ENCODE measurements at regions not wholly inside any gene's neighbourhood (a gene's known extent, or its start where the extent isn't known, plus 50 kb on each side); places are given as distances from the start of the nearest gene placed in this dataset.
"Not testable (repeated sequence)": the region's sequence is repeated elsewhere in the genome, so short reads cannot be mapped to it uniquely, and the experiment has no call there.

GRCh38 chr20:52305858-52306257, 114.3 kb upstream of the ZFP64 start:
- H3K9me3 ChIP-seq (ENCODE audit: low read depth, low read length): no peaks in the 10 kb centered on the region
- no peak overlapping the region for H3K4me2 ChIP-seq (ENCODE audit: insufficient read depth, low read length)
- H4K20me1 ChIP-seq (ENCODE audit: insufficient read depth, low read length): no peaks in the 10 kb centered on the region
- no peaks in the 10 kb centered on the region for H3K4me1 ChIP-seq (ENCODE audit: insufficient read depth, low read length)
- H3K27me3 ChIP-seq (ENCODE audit: insufficient read depth, low read length): no peaks in the 10 kb centered on the region
- H2AFZ ChIP-seq (ENCODE audit: low read length): no peak overlapping the region
- no peaks in the 10 kb centered on the region for H3K79me2 ChIP-seq (ENCODE audit: insufficient read depth, low read length)
- no peak overlapping the region for H3K4me3 ChIP-seq (ENCODE audit: insufficient read depth, low read length)
- no peak overlapping the region for H3K27ac ChIP-seq (ENCODE audit: low read depth, low read length)
- DNase-seq (ENCODE audit: insufficient read length, low spot score, missing footprints): no peak
- H3K36me3 ChIP-seq (ENCODE audit: insufficient read depth, low read length): no peaks in the 10 kb centered on the region
- TF ChIP-seq, protein P1, sequence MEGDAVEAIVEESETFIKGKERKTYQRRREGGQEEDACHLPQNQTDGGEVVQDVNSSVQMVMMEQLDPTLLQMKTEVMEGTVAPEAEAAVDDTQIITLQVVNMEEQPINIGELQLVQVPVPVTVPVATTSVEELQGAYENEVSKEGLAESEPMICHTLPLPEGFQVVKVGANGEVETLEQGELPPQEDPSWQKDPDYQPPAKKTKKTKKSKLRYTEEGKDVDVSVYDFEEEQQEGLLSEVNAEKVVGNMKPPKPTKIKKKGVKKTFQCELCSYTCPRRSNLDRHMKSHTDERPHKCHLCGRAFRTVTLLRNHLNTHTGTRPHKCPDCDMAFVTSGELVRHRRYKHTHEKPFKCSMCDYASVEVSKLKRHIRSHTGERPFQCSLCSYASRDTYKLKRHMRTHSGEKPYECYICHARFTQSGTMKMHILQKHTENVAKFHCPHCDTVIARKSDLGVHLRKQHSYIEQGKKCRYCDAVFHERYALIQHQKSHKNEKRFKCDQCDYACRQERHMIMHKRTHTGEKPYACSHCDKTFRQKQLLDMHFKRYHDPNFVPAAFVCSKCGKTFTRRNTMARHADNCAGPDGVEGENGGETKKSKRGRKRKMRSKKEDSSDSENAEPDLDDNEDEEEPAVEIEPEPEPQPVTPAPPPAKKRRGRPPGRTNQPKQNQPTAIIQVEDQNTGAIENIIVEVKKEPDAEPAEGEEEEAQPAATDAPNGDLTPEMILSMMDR (IDR thresholded peaks at IDR 0.05; ENCODE audit: extremely low read depth, low read depth, low read length): no peak

GRCh38 chr20:52305024-52305645, 113.6 kb upstream of the ZFP64 start:
- TF ChIP-seq, protein P1 (IDR thresholded peaks at IDR 0.05; ENCODE audit: extremely low read depth, low read depth, low read length): no peak
- no peak for DNase-seq (ENCODE audit: insufficient read length, low spot score, missing footprints)
- no peaks in the 10 kb centered on the region for H3K4me1 ChIP-seq (ENCODE audit: insufficient read depth, low read length)
- no peak overlapping the region for H3K4me2 ChIP-seq (ENCODE audit: insufficient read depth, low read length)
- H2AFZ ChIP-seq (ENCODE audit: low read length): no peak overlapping the region
- H3K27ac ChIP-seq (ENCODE audit: low read depth, low read length): no peak overlapping the region
- no peaks in the 10 kb centered on the region for H4K20me1 ChIP-seq (ENCODE audit: insufficient read depth, low read length)
- H3K79me2 ChIP-seq (ENCODE audit: insufficient read depth, low read length): no peaks in the 10 kb centered on the region
- H3K4me3 ChIP-seq (ENCODE audit: insufficient read depth, low read length): no peak overlapping the region
- no peaks in the 10 kb centered on the region for H3K27me3 ChIP-seq (ENCODE audit: insufficient read depth, low read length)
- H3K9me3 ChIP-seq (ENCODE audit: low read depth, low read length): no peaks in the 10 kb centered on the region
- H3K36me3 ChIP-seq (ENCODE audit: insufficient read depth, low read length): no peaks in the 10 kb centered on the region

GRCh38 chr20:52303281-52303950, 111.8 kb upstream of the ZFP64 start:
- Histone ChIP-seq H3K4me3 (ENCODE audit: insufficient read depth, low read length) (no peak overlapping the region), H2AFZ (ENCODE audit: low read length) (no peak overlapping the region), H4K20me1 (ENCODE audit: insufficient read depth, low read length) (no peaks in the 10 kb centered on the region), H3K36me3 (ENCODE audit: insufficient read depth, low read length) (no peaks in the 10 kb centered on the region), H3K79me2 (ENCODE audit: insufficient read depth, low read length) (no peaks in the 10 kb centered on the region), H3K27ac (ENCODE audit: low read depth, low read length) (no peak overlapping the region), H3K9me3 (ENCODE audit: low read depth, low read length) (no peaks in the 10 kb centered on the region), H3K27me3 (ENCODE audit: insufficient read depth, low read length) (no peaks in the 10 kb centered on the region), H3K4me2 (ENCODE audit: insufficient read depth, low read length) (no peak overlapping the region), H3K4me1 (ENCODE audit: insufficient read depth, low read length) (no peaks in the 10 kb centered on the region)
- no peak for DNase-seq (ENCODE audit: insufficient read length, low spot score, missing footprints)
- TF ChIP-seq, protein P1 (IDR thresholded peaks at IDR 0.05; ENCODE audit: extremely low read depth, low read depth, low read length): no peak

DNA sequence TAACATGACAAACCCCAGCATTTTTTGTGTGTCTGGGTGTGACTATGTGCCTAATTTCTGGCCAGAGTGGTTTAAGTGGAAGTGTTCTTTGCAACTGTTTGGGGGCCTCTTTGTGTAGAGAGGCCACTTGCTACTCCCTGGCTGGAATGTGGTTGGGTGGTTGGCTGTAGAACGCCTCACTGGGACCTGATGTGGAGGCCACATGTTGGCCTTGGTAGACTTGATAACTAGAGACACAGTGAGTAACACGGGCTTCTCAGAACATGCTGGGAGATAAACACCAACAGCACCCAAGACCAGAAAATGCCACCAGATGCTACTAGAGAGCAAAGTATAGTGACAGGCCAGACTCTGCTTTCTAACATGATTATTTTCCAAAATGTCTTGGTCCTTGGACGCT, 111.2 kb upstream of the ZFP64 start:
- H3K27me3 ChIP-seq (ENCODE audit: insufficient read depth, low read length): no peaks in the 10 kb centered on the region
- H3K4me3 ChIP-seq (ENCODE audit: insufficient read depth, low read length): no peak overlapping the region
- no peaks in the 10 kb centered on the region for H3K79me2 ChIP-seq (ENCODE audit: insufficient read depth, low read length)
- H3K36me3 ChIP-seq (ENCODE audit: insufficient read depth, low read length): no peaks in the 10 kb centered on the region
- no peaks in the 10 kb centered on the region for H3K9me3 ChIP-seq (ENCODE audit: low read depth, low read length)
- TF ChIP-seq, protein P1 (IDR thresholded peaks at IDR 0.05; ENCODE audit: extremely low read depth, low read depth, low read length): no peak
- no peak for DNase-seq (ENCODE audit: insufficient read length, low spot score, missing footprints)
- no peak overlapping the region for H2AFZ ChIP-seq (ENCODE audit: low read length)
- no peaks in the 10 kb centered on the region for H4K20me1 ChIP-seq (ENCODE audit: insufficient read depth, low read length)
- no peak overlapping the region for H3K4me2 ChIP-seq (ENCODE audit: insufficient read depth, low read length)
- H3K4me1 ChIP-seq (ENCODE audit: insufficient read depth, low read length): no peaks in the 10 kb centered on the region
- H3K27ac ChIP-seq (ENCODE audit: low read depth, low read length): no peak overlapping the region

DNA sequence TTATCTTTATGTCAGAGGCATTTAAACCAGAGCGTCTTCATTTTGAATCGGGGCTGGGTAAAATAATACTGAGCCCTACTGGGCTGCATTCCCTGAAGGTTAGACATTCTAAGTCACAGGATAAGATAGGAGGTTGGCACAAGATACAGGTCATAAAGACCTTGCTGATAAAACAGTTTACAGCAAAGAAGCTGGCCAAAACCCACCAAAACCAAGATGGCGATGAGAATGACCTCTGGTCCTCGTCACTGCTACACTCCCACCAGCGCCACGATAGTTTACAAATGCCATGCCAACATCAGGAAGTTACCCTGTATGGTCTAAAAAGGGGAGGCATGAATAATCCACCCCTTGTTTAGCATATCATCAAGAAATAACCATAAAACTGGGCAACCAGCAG, 110.5 kb upstream of the ZFP64 start:
- not testable (repeated sequence) for H3K36me3 ChIP-seq (ENCODE audit: insufficient read depth, low read length); H3K4me3 ChIP-seq (ENCODE audit: insufficient read depth, low read length); H4K20me1 ChIP-seq (ENCODE audit: insufficient read depth, low read length); H3K79me2 ChIP-seq (ENCODE audit: insufficient read depth, low read length); H3K4me2 ChIP-seq (ENCODE audit: insufficient read depth, low read length); H3K27me3 ChIP-seq (ENCODE audit: insufficient read depth, low read length); H2AFZ ChIP-seq (ENCODE audit: low read length); H3K4me1 ChIP-seq (ENCODE audit: insufficient read depth, low read length); H3K9me3 ChIP-seq (ENCODE audit: low read depth, low read length); DNase-seq (ENCODE audit: insufficient read length, low spot score, missing footprints); H3K27ac ChIP-seq (ENCODE audit: low read depth, low read length)

Measured in osteoblast (primary cell).